Smooth muscle cell (in vitro differentiated cells): ENCODE measurements at regions not wholly inside any gene's neighbourhood (a gene's known extent, or its start where the extent isn't known, plus 50 kb on each side); places are given as distances from the start of the nearest gene placed in this dataset.

Experiments
- DNase-seq: peaks from one replicate; lab custom pipeline; 2025; ENCODE audit not compliant: unreplicated experiment; lab: John Stamatoyannopoulos, UW
- H2AFZ ChIP-seq: fragments of 200-600 bp; sonication (generic); 2 replicates; pipeline ENCODE4 v1.6.0; 2016; ENCODE audit warnings: antibody characterized with exemption, low read depth, mild to moderate bottlenecking
- H3F3A ChIP-seq: fragments of 200-600 bp; sonication (generic); 2 replicates; pipeline ENCODE4 v1.6.0; 2017; ENCODE audit warnings: antibody characterized with exemption, low read depth
- H3K27ac ChIP-seq: fragments of 200-600 bp; sonication (generic); 2 replicates; pipeline ENCODE4 v1.5.1; 2016; ENCODE audit warnings: low read depth, mild to moderate bottlenecking
- H3K27me3 ChIP-seq: fragments of 200-600 bp; sonication (generic); 2 replicates; pipeline ENCODE4 v1.6.1; 2016; ENCODE audit warnings: low read depth, mild to moderate bottlenecking
- H3K36me3 ChIP-seq: fragments of 200-600 bp; sonication (generic); 2 replicates; pipeline ENCODE4 v1.5.1; 2016; ENCODE audit warnings: low read depth
- H3K4me1 ChIP-seq: fragments of 200-600 bp; sonication (generic); 2 replicates; pipeline ENCODE4 v1.5.1; 2016; ENCODE audit warnings: low read depth
- H3K4me2 ChIP-seq: fragments of 200-600 bp; sonication (generic); 2 replicates; pipeline ENCODE4 v1.6.0; 2016; ENCODE audit warnings: mild to moderate bottlenecking
- H3K4me3 ChIP-seq: fragments of 200-600 bp; sonication (generic); 2 replicates; pipeline ENCODE4 v1.5.1; 2016; ENCODE audit warnings: mild to moderate bottlenecking
- H3K79me2 ChIP-seq: fragments of 200-600 bp; sonication (generic); 2 replicates; pipeline ENCODE4 v1.6.0; 2016; ENCODE audit warnings: low read depth, mild to moderate bottlenecking
- H3K9ac ChIP-seq: fragments of 200-600 bp; sonication (generic); 2 replicates; pipeline ENCODE4 v1.6.0; 2016; ENCODE audit warnings: low read depth
- H3K9me3 ChIP-seq: fragments of 200-600 bp; sonication (generic); replicated peaks from 2 replicates; pipeline ENCODE4 v1.5.1; 2016; ENCODE audit warnings: low read depth
- H4K20me1 ChIP-seq: fragments of 200-600 bp; sonication (generic); 2 replicates; pipeline ENCODE4 v1.6.0; 2016; ENCODE audit warnings: low read depth
- CTCF ChIP-seq: fragments of 200-600 bp; sonication (generic); IDR thresholded peaks from 2 replicates; pipeline ENCODE4 v1.5.1; 2017; ENCODE audit warnings: borderline replicate concordance, mild to moderate bottlenecking, antibody characterized with exemption; ENCODE audit not compliant: insufficient read depth, poor library complexity, severe bottlenecking
- WGBS: methylation state at CpG from one replicate; pipeline ENCODE4 v1.1.7; 2016; ENCODE audit warnings: low lambda C conversion rate; 5-methylcytosine and 5-hydroxymethylcytosine counted together

- Histone ChIP-seq H3K4me3 (no peak overlapping the region), H2AFZ (no peak overlapping the region), H3K27ac (no peak overlapping the region), H3F3A (no peaks in the 10 kb centered on the region), H3K4me2 (no peak overlapping the region), H3K9ac (no peak overlapping the region), H3K36me3 (no peaks in the 10 kb centered on the region), H3K27me3 (no peaks in the 10 kb centered on the region), H3K4me1 (no peaks in the 10 kb centered on the region), H3K9me3 (peaks cover 6% of the 10 kb centered on the region), H3K79me2 (peaks cover 4% of the 10 kb centered on the region), H4K20me1 (peaks cover 76% of the 10 kb centered on the region)
- no peak for DNase-seq
- no peak for TF ChIP-seq CTCF
- WGBS = 98% methylated on average over 8 of the region's 8 CpGs
Observed at GRCh38 chr4:3360777-3361176, 68.0 kb downstream of the RGS12 start.

- H3K4me3 ChIP-seq = no peak overlapping the region
- no peak overlapping the region for H3K27ac ChIP-seq
- no peak for DNase-seq
- no peak overlapping the region for H3K9ac ChIP-seq
- H3F3A ChIP-seq = no peaks in the 10 kb centered on the region
- no peak overlapping the region for H3K4me2 ChIP-seq
- peaks cover 4% of the 10 kb centered on the region for H3K79me2 ChIP-seq
- TF ChIP-seq CTCF = no peak
- H2AFZ ChIP-seq = no peak overlapping the region
- WGBS = 94% methylated on average over 12 of the region's 12 CpGs
- no peaks in the 10 kb centered on the region for H3K4me1 ChIP-seq
- peaks cover 6% of the 10 kb centered on the region for H3K9me3 ChIP-seq
- H3K36me3 ChIP-seq = no peaks in the 10 kb centered on the region
- H4K20me1 ChIP-seq = peaks cover 82% of the 10 kb centered on the region
- H3K27me3 ChIP-seq = no peaks in the 10 kb centered on the region
Observed at GRCh38 chr4:3361406-3361805, 68.6 kb downstream of the RGS12 start.

- H3K4me2 ChIP-seq = no peak overlapping the region
- no peaks in the 10 kb centered on the region for H3K4me1 ChIP-seq
- H3K79me2 ChIP-seq = peaks cover 4% of the 10 kb centered on the region
- DNase-seq = no peak
- no peaks in the 10 kb centered on the region for H3K36me3 ChIP-seq
- peaks cover 87% of the 10 kb centered on the region for H4K20me1 ChIP-seq
- TF ChIP-seq CTCF = no peak
- 93% methylated on average over 11 of the region's 12 CpGs for WGBS
- no peak overlapping the region for H3K27ac ChIP-seq
- peaks cover 6% of the 10 kb centered on the region for H3K9me3 ChIP-seq
- H3K9ac ChIP-seq = no peak overlapping the region
- no peak overlapping the region for H3K4me3 ChIP-seq
- no peaks in the 10 kb centered on the region for H3F3A ChIP-seq
- no peaks in the 10 kb centered on the region for H3K27me3 ChIP-seq
- no peak overlapping the region for H2AFZ ChIP-seq
Observed at GRCh38 chr4:3361896-3362295, 69.1 kb downstream of the RGS12 start.

- Histone ChIP-seq H3K4me1 (no peaks in the 10 kb centered on the region), H4K20me1 (peaks cover 92% of the 10 kb centered on the region), H2AFZ (no peak overlapping the region), H3K27me3 (no peaks in the 10 kb centered on the region), H3F3A (no peaks in the 10 kb centered on the region), H3K4me2 (no peak overlapping the region), H3K79me2 (peaks cover 4% of the 10 kb centered on the region), H3K36me3 (no peaks in the 10 kb centered on the region), H3K27ac (no peak overlapping the region), H3K9me3 (peaks cover 3% of the 10 kb centered on the region), H3K9ac (no peak overlapping the region), H3K4me3 (no peak overlapping the region)
- DNase-seq = no peak
- TF ChIP-seq CTCF = no peak
- 98% methylated on average over 16 of the region's 19 CpGs for WGBS
Observed at GRCh38 chr4:3362431-3363287, 69.8 kb downstream of the RGS12 start.
